ENCODE measurements at regions not wholly inside any gene's neighbourhood (a gene's known extent, or its start where the extent isn't known, plus 50 kb on each side); places are given as distances from the start of the nearest gene placed in this dataset.

DNA sequence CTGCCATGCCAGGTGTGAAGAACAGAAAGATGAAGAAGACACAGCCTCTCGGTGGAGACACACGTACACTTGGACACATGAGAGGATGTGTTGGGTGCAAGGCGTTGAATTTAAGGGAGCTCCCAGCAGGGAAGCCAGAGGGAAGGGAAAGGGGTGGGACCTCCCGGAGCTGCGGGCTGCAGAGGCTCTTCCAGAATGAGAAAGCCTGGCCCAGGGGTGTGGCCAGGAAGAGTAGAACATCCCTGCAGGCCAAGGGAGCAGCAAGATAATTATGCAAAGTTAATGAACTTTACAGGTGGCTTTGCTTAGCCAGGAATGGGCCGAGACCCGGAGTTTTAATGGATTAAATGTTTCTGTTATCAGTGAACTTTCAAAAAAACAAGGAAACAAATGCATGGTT, 270.3 kb downstream of the KLF6 start:
- FAIRE-seq (no peak), DNase-seq (ENCODE audit: low read depth, low spot score) (no peak)
- Histone ChIP-seq H3K36me3 (ENCODE audit: control insufficient read depth in 2 of 2, extremely low read depth in 1 of 2, insufficient read depth in 2 of 2, low read length in 2 of 2) (no peaks in the 10 kb centered on the region), H3K9ac (replicated peaks; ENCODE audit: extremely low read depth, insufficient read depth, low read length) (no peak overlapping the region), H2AFZ (ENCODE audit: low read depth, low read length) (no peak overlapping the region), H3K27ac (ENCODE audit: insufficient read depth, low read depth, low read length) (no peak overlapping the region), H3K9me1 (replicated peaks; ENCODE audit: control insufficient read depth, extremely low read depth, insufficient read depth, low read length) (no peaks in the 10 kb centered on the region), H3K79me2 (ENCODE audit: control insufficient read depth, insufficient read depth, low read length) (no peaks in the 10 kb centered on the region), H3K4me2 (ENCODE audit: insufficient read depth, low read length) (no peak overlapping the region), H3K9me3 (replicated peaks; ENCODE audit: control insufficient read depth, insufficient read depth, low read length) (no peaks in the 10 kb centered on the region), H3K27me3 (ENCODE audit: control insufficient read depth in 2 of 2, insufficient read depth in 2 of 2, low read length in 2 of 2) (no peaks in the 10 kb centered on the region), H3K4me1 (ENCODE audit: control insufficient read depth, extremely low read depth, insufficient read depth, low read length) (no peaks in the 10 kb centered on the region), H3K4me3 (replicated peaks in 1 of 3; ENCODE audit: insufficient read depth in 1 of 3, low read depth in 1 of 3, low read length in 3 of 3) (no peak overlapping the region), H4K20me1 (replicated peaks; ENCODE audit: control insufficient read depth, extremely low read depth, insufficient read depth, low read length) (no peaks in the 10 kb centered on the region)
- TF ChIP-seq JUN (IDR thresholded peaks at IDR 0.05; ENCODE audit: borderline replicate concordance, insufficient read depth, insufficient read length, low read depth) (no peak), MYC (IDR thresholded peaks at IDR 0.05; ENCODE audit: low read depth, low read length) (no peak), POLR2AphosphoS5 (IDR thresholded peaks at IDR 0.05; ENCODE audit: insufficient read depth, low read depth, low read length) (no peak), FOS (IDR thresholded peaks at IDR 0.05; ENCODE audit: borderline replicate concordance, insufficient read depth, low read length) (no peak), EZH2 (IDR thresholded peaks at IDR 0.05; ENCODE audit: borderline replicate concordance, low read depth, low read length, severe bottlenecking) (no peak), POLR2A (IDR thresholded peaks at IDR 0.05; ENCODE audit: low read depth, low read length) (no peak), GATA2 (IDR thresholded peaks at IDR 0.05; ENCODE audit: insufficient read depth, insufficient read length, low read depth, low read length) (no peak)
- TF ChIP-seq, protein P1, sequence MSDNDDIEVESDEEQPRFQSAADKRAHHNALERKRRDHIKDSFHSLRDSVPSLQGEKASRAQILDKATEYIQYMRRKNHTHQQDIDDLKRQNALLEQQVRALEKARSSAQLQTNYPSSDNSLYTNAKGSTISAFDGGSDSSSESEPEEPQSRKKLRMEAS (IDR thresholded peaks at IDR 0.05; ENCODE audit: insufficient read depth, insufficient read length), result no peak
- TF ChIP-seq, protein P2, sequence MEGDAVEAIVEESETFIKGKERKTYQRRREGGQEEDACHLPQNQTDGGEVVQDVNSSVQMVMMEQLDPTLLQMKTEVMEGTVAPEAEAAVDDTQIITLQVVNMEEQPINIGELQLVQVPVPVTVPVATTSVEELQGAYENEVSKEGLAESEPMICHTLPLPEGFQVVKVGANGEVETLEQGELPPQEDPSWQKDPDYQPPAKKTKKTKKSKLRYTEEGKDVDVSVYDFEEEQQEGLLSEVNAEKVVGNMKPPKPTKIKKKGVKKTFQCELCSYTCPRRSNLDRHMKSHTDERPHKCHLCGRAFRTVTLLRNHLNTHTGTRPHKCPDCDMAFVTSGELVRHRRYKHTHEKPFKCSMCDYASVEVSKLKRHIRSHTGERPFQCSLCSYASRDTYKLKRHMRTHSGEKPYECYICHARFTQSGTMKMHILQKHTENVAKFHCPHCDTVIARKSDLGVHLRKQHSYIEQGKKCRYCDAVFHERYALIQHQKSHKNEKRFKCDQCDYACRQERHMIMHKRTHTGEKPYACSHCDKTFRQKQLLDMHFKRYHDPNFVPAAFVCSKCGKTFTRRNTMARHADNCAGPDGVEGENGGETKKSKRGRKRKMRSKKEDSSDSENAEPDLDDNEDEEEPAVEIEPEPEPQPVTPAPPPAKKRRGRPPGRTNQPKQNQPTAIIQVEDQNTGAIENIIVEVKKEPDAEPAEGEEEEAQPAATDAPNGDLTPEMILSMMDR (IDR thresholded peaks at IDR 0.05; ENCODE audit: extremely low read depth in 1 of 2, insufficient read depth in 1 of 2, low read depth in 1 of 2, low read length in 2 of 2), result no peak
- ChIA-PET POLR2A (interaction anchor here (0.7 kb wide), 1 partner anchor 266 kb away, joined by 5 read pairs; no protein-coding TSS in a partner anchor), CTCF (interaction anchor here (0.6 to 0.8 kb wide), 2 partner anchors 16 to 979 kb away, joined by 3 read pairs; no protein-coding TSS in a partner anchor)
- intact Hi-C loops (cut with micrococcal nuclease) (no loop called here), dilution Hi-C loops (cut with MboI; ENCODE audit: extremely low pct_ligation_motif_present, low sequenced_read_pairs) (no loop called here)
- no TSS peak for BruUV-seq (replicated peaks)
